Kidney capillary endothelial cell (primary cell): ENCODE measurements at regions not wholly inside any gene's neighbourhood (a gene's known extent, or its start where the extent isn't known, plus 50 kb on each side); places are given as distances from the start of the nearest gene placed in this dataset.

Experiments used
- DNase-seq: peaks from one replicate; pipeline ENCODE4 v3.0.0-alpha.2; 2018; ENCODE audit warnings: low spot score

GRCh38 chr2:64338910-64339500, 115.0 kb upstream of the LGALSL start:
- DNase-seq = no peak

GRCh38 chr2:64341461-64341860, 112.5 kb upstream of the LGALSL start:
- DNase-seq = no peak

GRCh38 chr2:64342195-64343099, 111.5 kb upstream of the LGALSL start:
- no peak for DNase-seq

GRCh38 chr2:64344999-64345576, 108.9 kb upstream of the LGALSL start:
- DNase-seq = no peak

- DNase-seq = no peak
These were observed 108.0 kb upstream of the LGALSL start for GRCh38 chr2:64345998-64346397.

GRCh38 chr2:64348386-64349130, 105.4 kb upstream of the LGALSL start:
- peak; percentile 70 for DNase-seq

- no peak for DNase-seq
These were observed 104.8 kb upstream of the LGALSL start for GRCh38 chr2:64349131-64349530.

GRCh38 chr2:64350996-64351395, 103.0 kb upstream of the LGALSL start:
- no peak for DNase-seq

- no peak for DNase-seq
These were observed 101.7 kb upstream of the LGALSL start for GRCh38 chr2:64352292-64352691.

- DNase-seq = peak; percentile 28
These were observed 98.9 kb upstream of the LGALSL start for GRCh38 chr2:64354857-64355680.

- no peak for DNase-seq
These were observed 97.1 kb upstream of the LGALSL start for GRCh38 chr2:64356906-64357305.

GRCh38 chr2:64359171-64359891, 94.6 kb upstream of the LGALSL start:
- no peak for DNase-seq

- DNase-seq = peak; percentile 90
These were observed 93.9 kb upstream of the LGALSL start for GRCh38 chr2:64359892-64360657.

- no peak for DNase-seq
These were observed 92.6 kb upstream of the LGALSL start for GRCh38 chr2:64361151-64361938.

- no peak for DNase-seq
These were observed 91.4 kb upstream of the LGALSL start for GRCh38 chr2:64362562-64363026.

GRCh38 chr2:64363140-64363539, 90.8 kb upstream of the LGALSL start:
- DNase-seq = no peak

- no peak for DNase-seq
These were observed 90.1 kb upstream of the LGALSL start for GRCh38 chr2:64363848-64364247.

- no peak for DNase-seq
These were observed 86.3 kb upstream of the LGALSL start for GRCh38 chr2:64367444-64368232.
